GM10266 (cell line): ENCODE measurements at regions not wholly inside any gene's neighbourhood (a gene's known extent, or its start where the extent isn't known, plus 50 kb on each side); places are given as distances from the start of the nearest gene placed in this dataset.
"Not testable (repeated sequence)": the region's sequence is repeated elsewhere in the genome, so short reads cannot be mapped to it uniquely, and the experiment has no call there.

ENCODE experiments used
- DNase-seq: peaks from one replicate; pipeline ENCODE4 v3.0.0; 2012; ENCODE audit errors: extremely low spot score
- CTCF ChIP-seq: IDR thresholded peaks from 2 replicates; pipeline ENCODE4 v1.5.1; 2012; ENCODE audit warnings: mild to moderate bottlenecking, low read depth; ENCODE audit not compliant: control insufficient read depth, insufficient read depth; ENCODE audit errors: missing control alignments

DNA sequence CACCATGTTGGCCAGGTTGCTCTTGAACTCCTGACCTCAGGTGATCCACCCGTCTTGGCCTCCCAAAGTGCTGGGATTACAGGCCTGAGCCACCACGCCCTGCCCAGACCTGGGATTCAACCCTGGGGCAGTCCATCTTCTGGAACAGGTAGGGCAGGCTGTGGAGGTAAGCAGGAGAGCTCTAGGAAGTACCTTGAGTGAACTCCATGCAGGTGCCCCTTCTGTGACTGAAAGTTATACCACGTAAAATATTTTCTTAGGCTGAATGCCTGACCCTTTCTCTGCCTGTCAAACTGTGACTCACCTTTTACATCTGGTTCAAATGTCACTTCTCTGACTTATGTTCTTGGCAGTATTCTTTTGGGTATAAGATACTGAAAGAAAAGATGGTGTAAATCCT lies 86.7 kb upstream of the ELAC2 start:
- TF ChIP-seq CTCF = no peak
- DNase-seq = no peak

DNA sequence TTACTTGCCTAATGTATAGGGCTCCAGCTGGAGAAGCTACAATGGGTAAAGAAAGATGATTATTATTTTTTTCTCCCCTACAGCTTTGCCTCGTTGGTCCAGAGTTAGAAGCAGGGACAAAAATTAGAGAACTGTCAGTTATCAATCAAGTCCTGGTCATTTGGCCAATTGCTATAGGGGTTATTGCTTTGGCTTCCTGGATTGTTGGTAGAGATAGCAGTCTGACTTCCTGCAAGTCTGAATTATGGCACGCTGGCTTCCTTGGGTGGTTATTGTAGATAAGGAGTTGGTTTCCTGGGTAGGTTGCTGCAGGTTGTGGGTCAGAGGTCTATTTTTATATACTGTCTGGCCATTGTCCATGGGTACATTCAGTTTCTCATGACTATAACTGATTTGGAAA lies 84.7 kb upstream of the ELAC2 start:
- no peak for TF ChIP-seq CTCF
- DNase-seq = no peak

DNA sequence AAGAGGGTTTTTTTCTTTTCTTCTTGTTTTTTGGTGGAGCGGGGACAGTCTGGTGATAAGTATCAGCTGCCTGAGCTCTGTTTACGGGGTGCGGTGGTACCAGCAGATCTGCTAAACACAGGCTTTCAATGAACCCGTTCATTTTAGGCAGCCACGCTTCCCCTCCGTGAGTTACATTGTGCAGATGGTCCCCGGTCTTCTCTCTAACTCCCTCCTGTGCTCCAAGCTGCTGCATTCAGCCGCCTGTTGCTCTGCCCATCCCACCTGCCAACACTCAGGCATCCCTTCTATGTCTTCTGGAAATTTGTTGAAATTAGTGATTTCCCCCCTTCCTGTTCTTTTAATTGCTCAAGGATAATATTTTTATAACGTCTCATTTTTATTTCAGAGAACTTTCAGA lies 82.1 kb upstream of the ELAC2 start:
- no peak for DNase-seq
- TF ChIP-seq CTCF = no peak

GRCh38 chr17:13099089-13099735 lies 81.4 kb upstream of the ELAC2 start:
- no peak for DNase-seq
- no peak for TF ChIP-seq CTCF

- no peak for DNase-seq
- TF ChIP-seq CTCF = no peak
These were observed 78.5 kb upstream of the ELAC2 start for GRCh38 chr17:13096291-13096690.

GRCh38 chr17:13092010-13092409 lies 74.2 kb upstream of the ELAC2 start:
- DNase-seq = not testable (repeated sequence)

DNA sequence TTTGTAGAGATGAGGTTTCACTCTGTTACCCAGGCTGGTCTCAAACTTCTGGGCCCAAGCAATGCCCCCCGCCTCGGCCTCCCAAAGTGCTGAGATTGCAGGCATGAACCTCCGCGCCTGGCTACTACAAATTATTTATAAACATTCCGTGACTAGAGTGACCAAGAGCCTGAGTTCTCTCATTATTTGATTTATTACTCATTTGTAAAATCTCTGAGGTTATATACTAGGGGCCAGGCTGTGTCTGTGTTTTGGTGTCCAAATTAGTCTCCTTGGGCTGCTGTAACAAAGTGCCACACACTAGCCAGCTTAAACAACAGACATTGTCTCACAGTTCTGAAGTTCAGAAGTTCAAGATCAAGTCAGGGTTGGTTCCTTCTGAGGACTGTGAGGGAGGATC lies 70.8 kb upstream of the ELAC2 start:
- DNase-seq = no peak
- TF ChIP-seq CTCF = no peak

- no peak for TF ChIP-seq CTCF
- no peak for DNase-seq
These were observed 70.0 kb upstream of the ELAC2 start for GRCh38 chr17:13087802-13088201.
